H1 (cell line): ENCODE measurements at regions not wholly inside any gene's neighbourhood (a gene's known extent, or its start where the extent isn't known, plus 50 kb on each side); places are given as distances from the start of the nearest gene placed in this dataset.

Experiments used
- CTCF ChIA-PET: fragments of 300-600 bp; sonication (Branson Sonifier 250); formaldehyde crosslinking; loops from one replicate; lab custom pipeline; 2021; ENCODE audit not compliant: partially characterized antibody; lab: Charles Lee
- POLR2A ChIA-PET: fragments of 300-600 bp; sonication (Branson Sonifier 250); formaldehyde crosslinking; loops from one replicate; lab custom pipeline; 2021; ENCODE audit warnings: inconsistent platforms; ENCODE audit not compliant: partially characterized antibody; lab: Charles Lee
- DNase-seq, 2 experiments: peaks; one replicate each; pipeline versions ENCODE4 v3.0.0 to v3.0.0-alpha.2; 2010 to 2022; ENCODE audit warnings: low spot score in 2 of 2, low read depth in 1 of 2, mixed read lengths in 1 of 2
- FAIRE-seq: peaks from 2 replicates; lab custom pipeline; 2011; peaks lifted over from hg19 to GRCh38; lab: Jason Lieb, UNC
- H2AFZ ChIP-seq: 2 replicates; pipeline ENCODE4 v1.8.1; 2012; ENCODE audit warnings: low read length, inconsistent platforms
- H2AK5ac ChIP-seq: 2 replicates; pipeline ENCODE4 v1.6.1; 2013; ENCODE audit warnings: low read depth, low read length
- H2BK120ac ChIP-seq: replicated peaks from 2 replicates; pipeline ENCODE3; 2013; ENCODE audit warnings: low read depth, low read length, inconsistent platforms
- H2BK12ac ChIP-seq: 2 replicates; pipeline ENCODE4 v1.6.1; 2013; ENCODE audit warnings: low read depth, low read length
- H2BK15ac ChIP-seq: 2 replicates; pipeline ENCODE4 v1.6.1; 2013; ENCODE audit warnings: low read length
- H2BK20ac ChIP-seq: 2 replicates; pipeline ENCODE4 v1.6.1; 2013; ENCODE audit warnings: low read length
- H2BK5ac ChIP-seq: 2 replicates; pipeline ENCODE4 v1.6.1; 2013; ENCODE audit warnings: low read depth, low read length
- H3K14ac ChIP-seq: 2 replicates; pipeline ENCODE4 v1.6.1; 2013; ENCODE audit warnings: inconsistent platforms; ENCODE audit not compliant: insufficient read length
- H3K18ac ChIP-seq: 2 replicates; pipeline ENCODE4 v1.6.1; 2013; ENCODE audit warnings: low read length; ENCODE audit errors: extremely low read depth
- H3K23ac ChIP-seq: 2 replicates; pipeline ENCODE4 v1.6.1; 2013; ENCODE audit warnings: inconsistent platforms; ENCODE audit not compliant: insufficient read length
- H3K23me2 ChIP-seq: 2 replicates; pipeline ENCODE4 v1.6.1; 2013; ENCODE audit warnings: low read depth, low read length
- H3K27ac ChIP-seq: 2 replicates; pipeline ENCODE4 v1.6.1; 2011; ENCODE audit warnings: low read depth, low read length, inconsistent platforms
- H3K27me3 ChIP-seq, 4 experiments: replicated peaks in 1 of 4; 1 replicate in 1 of 4; 2 replicates in 3 of 4; pipeline versions ENCODE4 v1.6.1 to v1.8.1; 2011 to 2013; ENCODE audit warnings: low read length in 3 of 4, mild to moderate bottlenecking in 3 of 4, inconsistent platforms in 2 of 4, mixed read lengths in 2 of 4, moderate library complexity in 1 of 4; ENCODE audit not compliant: control insufficient read depth in 3 of 4, insufficient read depth in 3 of 4; ENCODE audit errors: extremely low read depth in 1 of 4
- H3K36me3 ChIP-seq, 4 experiments: 2 replicates each; pipeline versions ENCODE4 v1.6.1 to v1.8.1; 2011 to 2013; ENCODE audit warnings: mild to moderate bottlenecking in 4 of 4, low read length in 3 of 4, moderate library complexity in 2 of 4, control low read depth in 1 of 4, inconsistent platforms in 1 of 4; ENCODE audit not compliant: insufficient read depth in 4 of 4, control insufficient read depth in 2 of 4
- H3K4ac ChIP-seq: replicated peaks from 2 replicates; pipeline ENCODE3; 2013; ENCODE audit warnings: low read length, low read depth, mixed read lengths, inconsistent platforms; ENCODE audit not compliant: insufficient read length
- H3K4me1 ChIP-seq, 4 experiments: replicated peaks in 1 of 4; 1 replicate in 1 of 4; 2 replicates in 3 of 4; pipeline versions ENCODE4 v1.6.1 to v1.8.1; 2011 to 2013; ENCODE audit warnings: low read length in 3 of 4, inconsistent platforms in 2 of 4, mixed read lengths in 1 of 4; ENCODE audit not compliant: insufficient read depth in 4 of 4, control insufficient read depth in 3 of 4
- H3K4me2 ChIP-seq, 2 experiments: 2 replicates each; pipeline versions ENCODE4 v1.6.1 to v1.8.1; 2011 to 2013; ENCODE audit warnings: low read depth in 2 of 2, low read length in 2 of 2, control low read depth in 1 of 2, inconsistent platforms in 1 of 2, mild to moderate bottlenecking in 1 of 2; ENCODE audit not compliant: insufficient read depth in 1 of 2
- H3K4me3 ChIP-seq, 4 experiments: fragments of 200-600, 300-600 bp in 1 of 4; sonication (generic), shearing (Covaris generic), sonication (Bioruptor Twin) in 1 of 4; 2 replicates each; pipeline versions ENCODE4 v1.5.1 to v1.8.1; 2011 to 2016; ENCODE audit warnings: low read length in 4 of 4, low read depth in 3 of 4, control low read depth in 2 of 4, inconsistent platforms in 2 of 4, mild to moderate bottlenecking in 2 of 4, mixed read lengths in 1 of 4, moderate library complexity in 1 of 4; ENCODE audit not compliant: insufficient read depth in 2 of 4; ENCODE audit errors: extremely low read depth in 1 of 4
- H3K56ac ChIP-seq: replicated peaks from 2 replicates; pipeline ENCODE3; 2013; ENCODE audit warnings: low read depth, mild to moderate bottlenecking, mixed read lengths, low read length, inconsistent platforms; ENCODE audit not compliant: insufficient read length
- H3K79me1 ChIP-seq: 2 replicates; pipeline ENCODE4 v1.6.1; 2013; ENCODE audit warnings: low read depth, low read length, control low read depth
- H3K79me2 ChIP-seq, 2 experiments: 2 replicates each; pipeline versions ENCODE4 v1.6.1 to v1.8.1; 2012 to 2013; ENCODE audit warnings: low read length in 2 of 2, mild to moderate bottlenecking in 2 of 2, inconsistent platforms in 1 of 2; ENCODE audit not compliant: insufficient read depth in 2 of 2, control insufficient read depth in 1 of 2
- H3K9ac ChIP-seq, 4 experiments: replicated peaks in 1 of 4; 1 replicate in 1 of 4; 2 replicates in 3 of 4; pipeline versions ENCODE4 v1.6.1 to v1.8.1; 2011 to 2013; ENCODE audit warnings: low read depth in 3 of 4, low read length in 3 of 4, control low read depth in 2 of 4, mild to moderate bottlenecking in 2 of 4, moderate library complexity in 2 of 4, inconsistent platforms in 1 of 4; ENCODE audit errors: extremely low read depth in 1 of 4
- H3K9me3 ChIP-seq, 2 experiments: 2 replicates each; pipeline versions ENCODE4 v1.6.1 to v1.8.1; 2012 to 2013; ENCODE audit warnings: mild to moderate bottlenecking in 2 of 2, moderate library complexity in 2 of 2, control low read depth in 1 of 2, inconsistent platforms in 1 of 2, low read depth in 1 of 2, low read length in 1 of 2, mixed read lengths in 1 of 2; ENCODE audit not compliant: insufficient read depth in 2 of 2
- H4K20me1 ChIP-seq, 2 experiments: replicated peaks in 1 of 2; 2 replicates each; pipeline versions ENCODE3 to v1.8.1; 2011 to 2013; ENCODE audit warnings: inconsistent platforms in 2 of 2, low read length in 2 of 2, mild to moderate bottlenecking in 1 of 2; ENCODE audit not compliant: insufficient read depth in 2 of 2, control insufficient read depth in 1 of 2
- H4K5ac ChIP-seq: 2 replicates; pipeline ENCODE4 v1.6.1; 2013; ENCODE audit warnings: low read length, low read depth, mixed read lengths, inconsistent platforms; ENCODE audit not compliant: insufficient read length
- H4K8ac ChIP-seq: 2 replicates; pipeline ENCODE4 v1.8.0; 2013; ENCODE audit warnings: mild to moderate bottlenecking, moderate library complexity, low read length, inconsistent platforms; ENCODE audit not compliant: insufficient read depth; ENCODE audit errors: extremely low read depth
- H4K91ac ChIP-seq: replicated peaks from 2 replicates; pipeline ENCODE3; 2013; ENCODE audit warnings: low read length, mixed read lengths, inconsistent platforms; ENCODE audit not compliant: insufficient read length
- TF ChIP-seq, protein P1 (sequence below): IDR thresholded peaks from 2 replicates; pipeline ENCODE4 v1.6.1; 2012; ENCODE audit warnings: low read length, inconsistent platforms

DNA sequence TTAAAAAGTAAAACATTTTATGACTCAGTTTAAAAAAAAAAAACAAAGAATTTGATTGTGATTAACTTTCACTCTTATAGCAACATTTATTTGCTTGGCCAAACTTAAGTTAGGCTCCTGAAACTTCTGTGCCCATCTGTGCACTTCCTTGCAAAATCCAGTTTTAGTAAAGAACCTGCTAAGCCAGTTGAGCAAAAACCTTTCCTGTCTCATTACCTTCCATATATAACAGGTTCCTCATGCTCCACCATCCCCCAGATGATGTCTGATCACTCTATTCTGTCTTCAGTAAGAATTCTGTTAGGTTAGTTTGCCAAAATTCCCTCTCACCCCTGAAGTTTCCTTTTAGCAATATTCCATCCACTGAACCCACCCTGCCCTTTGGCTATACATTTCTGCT lies 1200.5 kb downstream of the C4orf33 start:
- TF ChIP-seq, protein P1, sequence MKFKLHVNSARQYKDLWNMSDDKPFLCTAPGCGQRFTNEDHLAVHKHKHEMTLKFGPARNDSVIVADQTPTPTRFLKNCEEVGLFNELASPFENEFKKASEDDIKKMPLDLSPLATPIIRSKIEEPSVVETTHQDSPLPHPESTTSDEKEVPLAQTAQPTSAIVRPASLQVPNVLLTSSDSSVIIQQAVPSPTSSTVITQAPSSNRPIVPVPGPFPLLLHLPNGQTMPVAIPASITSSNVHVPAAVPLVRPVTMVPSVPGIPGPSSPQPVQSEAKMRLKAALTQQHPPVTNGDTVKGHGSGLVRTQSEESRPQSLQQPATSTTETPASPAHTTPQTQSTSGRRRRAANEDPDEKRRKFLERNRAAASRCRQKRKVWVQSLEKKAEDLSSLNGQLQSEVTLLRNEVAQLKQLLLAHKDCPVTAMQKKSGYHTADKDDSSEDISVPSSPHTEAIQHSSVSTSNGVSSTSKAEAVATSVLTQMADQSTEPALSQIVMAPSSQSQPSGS: no peak
- TF ChIP-seq, all 59 proteins: peak for 0
- no peak overlapping the region for H4K5ac ChIP-seq
- no peak overlapping the region for H2BK120ac ChIP-seq
- DNase-seq (no peak), FAIRE-seq (no peak)
- peaks cover 0 to 5% of the 10 kb centered on the region in 2 experiments; a peak in 1 of 4 replicates for H3K9me3 ChIP-seq
- no peak overlapping the region for H3K23ac ChIP-seq
- no peak overlapping the region for H3K9ac ChIP-seq
- H3K56ac ChIP-seq: no peak overlapping the region
- no peaks in the 10 kb centered on the region for H3K79me1 ChIP-seq
- ChIA-PET CTCF (interaction anchor here (0.6 to 1.5 kb wide), 2 partner anchors 10 to 1751 kb away, joined by 3 to 4 read pairs; no protein-coding TSS in a partner anchor), POLR2A (no interaction called here)
- no peak overlapping the region for H3K4me2 ChIP-seq
- no peaks in the 10 kb centered on the region for H3K79me2 ChIP-seq
- peaks cover 0 to 2% (median 0%) of the 10 kb centered on the region in 4 experiments; a peak in 1 of 7 replicates for H3K4me1 ChIP-seq
- peaks cover 0 to 1% (median 0%) of the 10 kb centered on the region in 4 experiments; a peak in 2 of 8 replicates for H3K36me3 ChIP-seq
- H2AK5ac ChIP-seq: no peak overlapping the region
- no peak overlapping the region for H2BK12ac ChIP-seq
- H3K23me2 ChIP-seq: no peaks in the 10 kb centered on the region
- H4K8ac ChIP-seq: no peak overlapping the region
- H2BK15ac ChIP-seq: no peak overlapping the region
- H2BK5ac ChIP-seq: no peak overlapping the region
- H3K18ac ChIP-seq: no peak overlapping the region
- H3K27me3 ChIP-seq: no peaks in the 10 kb centered on the region
- no peak overlapping the region for H3K4me3 ChIP-seq
- no peak overlapping the region for H2BK20ac ChIP-seq
- no peak overlapping the region for H4K91ac ChIP-seq
- no peak overlapping the region for H3K27ac ChIP-seq
- H3K14ac ChIP-seq: no peak overlapping the region
- 0 out of 2 replicates have a peak overlapping the region, but pooled peaks have one; percentile 85 for H2AFZ ChIP-seq
- no peak overlapping the region for H3K4ac ChIP-seq
- H4K20me1 ChIP-seq: no peaks in the 10 kb centered on the region
